ENCODE measurements at regions not wholly inside any gene's neighbourhood (a gene's known extent, or its start where the extent isn't known, plus 50 kb on each side); places are given as distances from the start of the nearest gene placed in this dataset.
"Not testable (repeated sequence)": the region's sequence is repeated elsewhere in the genome, so short reads cannot be mapped to it uniquely, and the experiment has no call there.

- FAIRE-seq; DNase-seq (ENCODE audit: insufficient read length, low spot score): not testable (repeated sequence)
Observed at GRCh38 chr1:244156617-244157016, 105.5 kb downstream of the ZBTB18 start.

GRCh38 chr1:244157731-244158438 lies 106.8 kb downstream of the ZBTB18 start:
- FAIRE-seq (no peak), DNase-seq (ENCODE audit: insufficient read length, low spot score) (no peak)

DNA sequence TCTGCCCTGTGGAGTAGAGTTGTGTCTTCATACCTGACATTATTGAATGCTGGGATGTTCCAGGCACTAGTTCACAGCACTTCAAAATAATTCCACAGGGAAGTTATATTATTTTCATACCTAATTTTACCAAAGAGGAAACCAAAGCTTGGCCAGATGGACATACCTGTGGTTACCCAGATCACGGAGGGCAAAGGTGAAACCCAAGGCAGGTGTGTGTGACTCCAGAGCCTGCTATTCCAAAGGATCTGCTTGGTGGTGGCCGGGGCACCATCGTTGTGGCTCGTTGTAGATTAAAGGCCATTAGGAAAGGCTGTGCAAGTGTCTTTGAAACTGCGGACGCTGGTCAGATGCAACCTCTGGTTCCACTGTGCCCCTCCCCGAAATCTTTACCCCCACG lies 108.6 kb downstream of the ZBTB18 start:
- DNase-seq (ENCODE audit: insufficient read length, low spot score) (no peak), FAIRE-seq (no peak)

- DNase-seq (ENCODE audit: insufficient read length, low spot score), result no peak
- no peak for FAIRE-seq
Observed at GRCh38 chr1:244160455-244161235, 109.6 kb downstream of the ZBTB18 start.

DNA sequence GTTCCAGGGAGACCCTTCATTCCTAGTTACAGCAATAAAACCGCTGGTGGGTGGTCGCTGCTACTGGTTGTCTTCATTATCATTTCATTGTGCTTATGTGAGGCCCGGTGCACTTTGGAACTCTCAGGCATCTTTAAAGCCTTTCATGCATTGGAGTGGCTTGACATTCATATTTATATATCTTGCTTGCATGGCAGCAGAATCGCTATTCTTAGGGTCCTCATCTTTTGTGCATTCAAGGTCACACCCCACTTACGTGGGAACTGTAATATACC lies 110.1 kb downstream of the ZBTB18 start:
- no peak for DNase-seq (ENCODE audit: insufficient read length, low spot score)

GRCh38 chr1:244162786-244163530 lies 111.9 kb downstream of the ZBTB18 start:
- FAIRE-seq (no peak), DNase-seq (ENCODE audit: insufficient read length, low spot score) (no peak)

More for the DNA sequence above, 110.1 kb downstream of the ZBTB18 start:
- no peak for FAIRE-seq

- no peak for DNase-seq (ENCODE audit: insufficient read length, low spot score)
- no peak for FAIRE-seq
Observed at GRCh38 chr1:244163861-244164510, 112.9 kb downstream of the ZBTB18 start.

GRCh38 chr1:244164511-244164890 lies 113.4 kb downstream of the ZBTB18 start:
- FAIRE-seq, result no peak
- no peak for DNase-seq (ENCODE audit: insufficient read length, low spot score)

DNA sequence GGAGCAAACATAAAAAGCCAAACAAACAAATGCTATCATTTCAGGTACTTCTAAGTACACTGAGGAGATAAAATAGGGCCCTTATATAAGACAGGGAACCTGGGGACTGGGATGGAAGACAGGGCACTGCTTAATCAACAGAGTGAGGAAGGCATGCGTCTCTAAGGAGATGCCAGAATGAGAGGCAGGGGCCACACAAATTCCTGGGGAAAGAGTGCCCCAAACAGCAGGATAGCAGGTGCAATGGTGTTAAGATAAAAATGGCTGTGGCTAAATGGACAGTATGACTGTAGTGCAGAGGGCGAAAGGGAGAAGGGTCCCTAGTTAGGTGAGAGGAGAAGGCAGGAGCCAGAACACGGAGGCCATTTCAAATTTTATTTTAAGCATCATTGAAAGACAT lies 113.9 kb downstream of the ZBTB18 start:
- FAIRE-seq (no peak), DNase-seq (ENCODE audit: insufficient read length, low spot score) (no peak)

DNA sequence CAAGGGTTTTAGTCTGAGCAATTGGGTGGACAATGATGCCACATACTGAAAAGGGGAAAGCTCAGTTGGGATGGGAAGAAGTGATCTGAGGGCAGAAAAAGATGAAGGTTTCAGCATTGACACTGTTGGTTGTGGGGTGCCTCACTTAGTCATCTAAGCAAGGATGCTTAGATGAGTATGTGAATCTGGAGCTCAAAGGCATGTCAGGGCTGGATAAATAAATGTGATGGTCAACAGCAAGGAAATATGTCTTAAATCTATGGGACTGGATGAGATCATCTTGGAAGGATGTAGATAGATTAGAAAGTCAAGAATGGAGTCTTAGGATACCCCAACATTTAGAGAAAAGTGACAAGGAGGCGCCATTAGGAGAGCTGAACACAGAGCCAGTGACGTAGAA lies 114.6 kb downstream of the ZBTB18 start:
- DNase-seq (ENCODE audit: insufficient read length, low spot score) (no peak), FAIRE-seq (no peak)

DNA sequence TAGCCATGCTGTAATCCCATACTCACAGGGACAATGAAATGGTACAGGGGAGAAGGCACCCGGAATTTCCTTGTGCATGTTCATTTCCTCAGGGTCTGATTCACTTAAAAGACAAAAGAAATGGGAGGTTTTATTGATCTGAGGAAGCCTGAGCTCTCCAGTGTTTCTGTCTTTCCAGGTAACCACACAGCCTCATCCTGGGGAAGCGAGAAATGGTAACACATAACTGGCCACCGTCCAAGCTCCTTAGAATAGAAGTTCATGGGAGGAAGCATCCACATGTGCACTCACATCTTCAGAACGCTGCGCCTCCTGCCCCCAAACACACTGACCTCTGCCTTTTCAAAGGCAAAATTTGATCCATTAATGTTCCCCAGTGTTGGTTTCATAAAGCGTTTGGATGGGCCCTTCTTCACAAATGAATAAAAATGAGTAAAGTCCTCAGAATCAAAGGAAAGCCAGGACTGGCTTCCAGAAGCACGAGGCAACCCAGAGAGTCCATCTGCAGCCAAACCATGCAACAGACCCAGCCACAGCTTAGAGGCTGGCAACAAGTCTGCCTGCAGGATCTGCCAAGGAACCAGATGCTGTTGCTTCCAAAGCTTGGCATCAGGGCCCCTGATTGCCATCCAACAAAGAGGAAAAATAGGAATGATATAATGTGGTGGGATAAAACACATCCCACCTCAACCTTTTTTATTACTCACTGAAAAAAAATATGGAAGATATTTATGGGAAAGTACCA lies 120.3 kb downstream of the ZBTB18 start:
- FAIRE-seq, result no peak
- DNase-seq (ENCODE audit: insufficient read length, low spot score), result no peak

GRCh38 chr1:244173240-244173639 lies 122.2 kb downstream of the ZBTB18 start:
- DNase-seq (ENCODE audit: insufficient read length, low spot score) (no peak), FAIRE-seq (no peak)

GRCh38 chr1:244173769-244174168 lies 122.7 kb downstream of the ZBTB18 start:
- no peak for FAIRE-seq

GRCh38 chr1:244174922-244175521 lies 123.9 kb downstream of the ZBTB18 start:
- FAIRE-seq (no peak), DNase-seq (ENCODE audit: insufficient read length, low spot score) (no peak)

More at GRCh38 chr1:244173769-244174168, 122.7 kb downstream of the ZBTB18 start:
- no peak for DNase-seq (ENCODE audit: insufficient read length, low spot score)

DNA sequence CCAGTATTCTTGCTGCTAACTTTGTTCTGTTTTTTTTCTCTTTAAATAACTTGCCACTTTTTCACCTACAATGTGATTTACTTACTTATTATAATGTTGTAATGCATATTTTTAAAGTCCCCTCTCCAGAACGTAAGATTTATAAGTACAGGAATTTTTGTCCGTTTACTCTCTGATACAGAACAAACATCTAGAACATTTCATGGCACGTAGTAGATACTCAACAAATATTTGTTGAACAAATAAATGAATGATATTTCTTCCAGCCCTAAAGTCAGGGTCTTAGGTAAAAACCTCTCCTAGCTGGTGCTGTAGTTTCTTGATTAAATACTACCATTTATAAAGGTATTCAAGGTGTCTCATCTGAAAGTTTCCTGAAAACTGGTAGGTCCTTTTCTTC lies 125.1 kb downstream of the ZBTB18 start:
- DNase-seq (ENCODE audit: insufficient read length, low spot score), result no peak
- no peak for FAIRE-seq

DNA sequence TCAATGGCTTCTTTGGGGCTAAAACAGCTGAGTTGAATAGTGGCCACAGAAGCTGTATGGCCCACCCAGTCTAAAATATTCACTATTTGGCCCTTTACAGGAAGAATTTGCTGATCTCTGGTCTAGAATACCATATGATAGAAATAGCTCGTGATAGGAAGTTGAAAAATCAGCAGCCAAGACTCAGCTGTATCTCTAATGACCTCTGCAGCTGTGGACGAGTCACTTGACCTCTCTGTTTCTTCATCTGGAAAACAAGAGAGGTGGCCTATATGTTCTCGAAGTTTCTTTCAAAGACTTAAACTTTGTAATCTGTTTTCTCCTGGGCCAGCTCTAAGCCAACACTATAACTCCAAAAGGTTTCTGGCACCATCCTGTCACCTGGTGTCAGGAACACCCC lies 129.2 kb downstream of the ZBTB18 start:
- DNase-seq (ENCODE audit: insufficient read length, low spot score), result no peak
- FAIRE-seq, result no peak

GRCh38 chr1:244181867-244182266 lies 130.8 kb downstream of the ZBTB18 start:
- no peak for DNase-seq (ENCODE audit: insufficient read length, low spot score)
- FAIRE-seq, result no peak

DNA sequence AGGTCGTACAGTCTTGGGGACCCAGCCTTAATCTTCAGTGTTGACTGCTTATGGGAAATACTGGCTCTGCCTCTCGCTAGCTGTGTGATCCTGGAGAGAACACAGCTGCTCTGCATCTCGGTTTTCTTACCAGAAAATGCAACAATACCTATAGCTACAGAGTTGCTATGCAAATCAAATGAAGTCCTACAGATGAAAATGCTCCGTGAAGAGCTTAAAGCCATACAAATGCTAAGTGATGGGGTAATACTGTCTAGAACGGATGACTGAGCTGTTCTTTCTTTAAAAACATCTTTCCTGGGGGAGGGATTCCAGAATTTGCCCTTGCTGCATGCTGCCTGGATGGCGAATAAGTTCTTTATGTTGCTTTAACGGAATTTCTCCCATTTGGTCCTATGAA lies 132.0 kb downstream of the ZBTB18 start:
- no peak for FAIRE-seq
- DNase-seq (ENCODE audit: insufficient read length, low spot score), result no peak

DNA sequence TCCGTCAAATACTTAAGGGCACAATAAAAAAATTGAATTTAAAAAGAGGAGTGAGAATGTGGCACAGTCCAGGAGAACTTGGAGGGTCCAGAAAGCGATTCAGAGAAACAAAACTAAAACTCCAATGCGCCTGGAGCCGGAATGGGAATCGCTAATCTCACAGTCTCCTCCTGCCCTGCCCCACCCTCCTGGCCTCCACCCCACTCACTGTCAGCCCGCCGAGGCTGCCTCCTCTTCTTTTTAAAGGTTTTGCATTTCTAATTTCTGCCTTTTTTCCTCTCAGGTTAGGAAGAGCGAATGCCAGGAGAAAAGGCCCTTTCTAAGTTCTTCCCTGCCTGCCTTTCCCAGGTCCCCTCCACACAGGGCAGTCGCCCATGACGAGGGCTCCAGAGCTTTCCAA lies 135.3 kb downstream of the ZBTB18 start:
- DNase-seq (ENCODE audit: insufficient read length, low spot score) (no peak), FAIRE-seq (no peak)

GRCh38 chr1:244187310-244187709 lies 136.2 kb downstream of the ZBTB18 start:
- FAIRE-seq, result no peak
- DNase-seq (ENCODE audit: insufficient read length, low spot score), result no peak
